GM21381 (cell line): ENCODE measurements at regions not wholly inside any gene's neighbourhood (a gene's known extent, or its start where the extent isn't known, plus 50 kb on each side); places are given as distances from the start of the nearest gene placed in this dataset.

ENCODE experiments used
- ATAC-seq: cut with Tn5 transposase; IDR thresholded peaks from one replicate; pipeline ENCODE4 v1.9.1; 2021; ENCODE audit warnings: mild to moderate bottlenecking, moderate library complexity; ENCODE audit not compliant: unreplicated experiment

DNA sequence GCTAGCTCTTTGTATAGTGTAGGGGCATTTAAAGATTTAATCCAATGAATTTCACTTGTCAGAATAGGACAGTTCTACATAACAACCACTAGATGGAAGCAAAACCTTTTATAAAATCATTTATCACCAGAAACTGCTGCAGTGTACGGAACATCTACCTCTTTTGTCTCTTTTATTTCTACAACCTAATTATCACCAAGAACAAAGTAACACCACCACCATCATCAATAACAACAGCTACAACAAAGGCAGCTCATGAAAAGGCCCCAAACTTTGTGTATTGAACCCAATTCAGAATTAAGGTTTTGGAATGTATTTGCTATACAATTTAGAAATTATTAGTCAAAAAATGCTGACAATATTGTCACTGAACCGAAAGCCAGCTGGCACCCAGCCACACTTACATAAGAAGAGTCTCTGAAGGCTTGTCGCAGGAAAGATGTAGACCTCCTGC lies 260.9 kb upstream of the RPS6KA3 start:
- ATAC-seq, result no peak

GRCh38 chrX:20527041-20527440 lies 260.3 kb upstream of the RPS6KA3 start:
- no peak for ATAC-seq

DNA sequence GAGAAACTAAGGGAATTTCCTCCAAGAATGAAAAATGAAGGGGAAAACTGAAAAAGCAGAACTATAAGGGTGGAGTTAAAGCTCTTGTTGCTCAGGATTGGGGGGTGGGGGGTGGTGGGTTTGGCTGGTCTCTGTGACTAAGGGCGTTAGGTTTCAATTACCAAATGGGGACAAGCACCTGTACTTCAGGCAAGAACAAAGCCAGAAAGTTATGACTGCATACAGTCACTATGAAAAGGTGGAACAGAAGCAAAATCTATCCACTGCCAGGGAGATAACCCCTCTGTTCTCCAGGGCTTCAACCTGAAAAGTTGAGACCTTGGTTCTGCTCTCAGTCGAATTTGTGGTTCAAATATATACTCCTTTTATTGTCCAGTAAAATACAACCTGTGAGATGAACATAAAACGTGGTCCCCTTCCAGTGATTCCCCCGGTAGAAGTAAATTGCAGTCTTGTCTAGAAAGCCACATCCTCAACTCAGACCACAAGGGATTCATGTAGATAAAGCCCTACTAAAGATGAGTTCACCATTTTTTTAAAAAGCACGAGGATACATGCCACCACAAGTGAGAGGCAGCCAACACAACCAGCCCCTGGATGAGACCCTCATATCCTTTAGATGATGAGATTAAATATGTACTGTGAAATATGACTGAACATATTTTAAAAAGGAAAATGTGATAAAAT lies 257.1 kb upstream of the RPS6KA3 start:
- peak; percentile 49 for ATAC-seq

DNA sequence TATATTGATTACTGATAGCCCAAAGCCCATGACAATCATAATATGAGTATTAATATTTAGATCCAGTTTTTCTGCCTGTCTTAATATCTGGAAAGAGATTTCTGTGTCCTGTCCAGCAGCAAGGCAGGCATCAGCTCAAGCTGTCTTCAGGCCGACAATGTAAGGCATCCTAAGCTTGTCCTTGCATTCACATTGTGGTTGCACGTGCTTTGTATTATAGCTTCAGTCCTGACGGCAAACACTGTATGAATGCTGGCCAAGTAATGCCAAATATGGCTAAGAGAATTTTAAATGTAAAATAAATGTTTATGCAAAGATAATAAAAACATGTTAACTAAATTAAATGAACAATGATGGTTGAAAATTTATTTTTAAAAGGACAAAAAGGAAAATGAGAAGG lies 255.7 kb upstream of the RPS6KA3 start:
- no peak for ATAC-seq

DNA sequence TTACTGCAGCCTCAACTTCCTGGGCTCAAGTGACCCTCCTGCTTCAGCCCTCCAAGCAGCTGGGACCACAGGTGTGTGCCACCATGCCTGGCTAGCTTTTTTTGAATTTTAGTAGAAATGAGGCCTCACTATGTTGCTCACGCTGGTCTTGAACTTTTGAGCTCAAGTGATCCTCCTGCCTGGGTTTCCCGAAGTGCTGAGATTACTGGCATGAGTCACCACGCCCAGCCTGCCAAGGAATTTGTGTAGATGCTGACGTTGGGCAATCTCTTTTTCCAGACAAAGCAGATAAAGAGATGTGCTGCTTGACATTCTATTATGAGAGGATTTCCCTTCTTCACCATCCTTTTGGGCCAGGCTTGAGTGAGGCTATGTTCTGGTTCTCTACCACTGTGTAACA lies 254.5 kb upstream of the RPS6KA3 start:
- ATAC-seq, result no peak

GRCh38 chrX:20519826-20520225 lies 253.1 kb upstream of the RPS6KA3 start:
- no peak for ATAC-seq

DNA sequence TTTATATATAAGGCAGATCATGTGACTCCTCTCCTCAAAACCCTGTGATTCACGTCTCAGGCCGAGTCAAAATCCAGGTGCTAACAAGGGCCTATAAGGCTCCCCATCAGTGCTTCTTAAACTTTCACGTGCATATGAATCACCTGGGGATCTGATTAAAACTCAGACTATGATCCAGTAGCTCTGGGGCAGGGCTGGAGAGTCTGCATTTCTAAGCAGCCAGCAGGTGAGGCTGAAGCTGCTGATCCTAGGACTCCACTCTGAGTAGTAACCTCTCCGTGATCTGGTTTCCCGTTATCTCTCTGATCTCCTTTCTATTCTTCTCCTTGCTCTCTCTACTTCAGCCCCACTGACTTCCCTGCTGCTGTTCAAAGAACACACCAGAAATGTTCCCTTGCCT lies 252.4 kb upstream of the RPS6KA3 start:
- no peak for ATAC-seq

DNA sequence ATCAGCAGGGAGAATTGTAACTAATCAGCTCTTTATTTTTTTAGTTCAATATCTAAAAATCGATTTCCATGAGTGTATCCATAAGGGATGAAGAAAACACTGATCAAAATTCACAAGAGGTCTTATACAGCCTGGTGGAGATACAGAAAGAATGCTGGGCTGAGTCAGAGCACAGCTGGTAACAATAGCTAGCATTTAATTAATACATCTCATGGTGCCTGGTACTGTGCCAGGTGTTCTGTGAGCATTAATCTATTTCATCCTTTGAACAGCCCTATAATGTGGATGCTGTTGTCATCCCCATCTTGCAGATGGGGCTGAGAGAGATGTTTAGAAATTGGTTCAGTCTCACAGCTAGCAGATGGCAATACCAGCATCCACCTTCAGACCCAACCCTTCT lies 250.9 kb upstream of the RPS6KA3 start:
- ATAC-seq, result no peak

- peak; percentile 99 for ATAC-seq
Measured at GRCh38 chrX:20515841-20516461, 249.2 kb upstream of the RPS6KA3 start.

- ATAC-seq, result no peak
Measured at GRCh38 chrX:20514358-20514757, 247.6 kb upstream of the RPS6KA3 start.

DNA sequence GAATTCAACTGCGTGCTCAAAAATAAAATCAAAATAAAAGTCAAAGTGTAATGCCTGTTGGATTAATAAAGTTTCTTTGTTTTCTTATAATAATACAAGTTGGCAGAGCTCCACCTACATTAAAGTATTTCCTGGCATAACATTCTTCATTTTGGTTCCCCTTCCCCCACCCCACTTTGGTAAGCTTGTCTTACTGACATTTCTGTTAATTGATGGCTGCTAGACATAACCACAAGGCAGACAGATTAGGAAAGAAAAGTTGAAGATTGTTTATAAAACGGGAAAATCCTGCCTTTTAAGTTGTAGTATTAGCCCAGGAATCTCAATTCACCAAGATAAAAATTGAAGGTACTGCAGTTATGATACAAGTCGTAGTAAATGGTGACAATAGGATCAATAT lies 246.5 kb upstream of the RPS6KA3 start:
- ATAC-seq, result no peak

GRCh38 chrX:20511792-20512191 lies 245.1 kb upstream of the RPS6KA3 start:
- no peak for ATAC-seq

DNA sequence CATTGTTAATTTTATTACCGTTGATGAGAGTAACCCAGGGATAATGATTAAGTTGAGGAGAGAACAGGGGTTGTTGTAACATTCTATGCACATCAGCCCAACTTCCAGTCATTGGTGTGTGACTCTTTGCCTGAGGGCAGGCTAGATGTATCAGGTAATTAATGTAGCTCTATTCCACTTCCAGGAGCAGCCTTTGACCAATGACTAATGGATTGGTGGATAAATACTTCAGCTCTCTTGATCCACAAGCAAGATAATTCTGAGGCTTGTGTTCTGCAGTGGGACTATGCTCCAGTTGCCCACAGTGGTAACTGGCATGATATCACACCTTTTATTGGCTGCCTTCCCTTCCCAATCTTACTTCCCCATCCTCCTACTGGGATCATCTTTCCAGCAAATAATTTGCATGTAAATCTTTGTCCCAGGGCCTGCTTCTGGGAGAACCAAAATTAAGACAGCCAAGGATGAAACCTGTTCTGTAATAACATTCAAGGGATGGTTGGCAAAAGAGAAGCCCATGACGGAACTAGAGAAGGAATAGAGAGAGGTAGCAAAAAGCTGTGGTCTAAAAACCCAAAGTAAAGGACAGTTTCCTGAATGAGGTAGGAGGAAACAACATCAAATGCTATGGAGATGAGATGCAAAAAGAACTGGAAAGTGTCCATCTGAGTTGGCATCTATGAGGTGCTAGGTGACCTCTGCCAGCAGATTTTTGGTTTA lies 241.4 kb upstream of the RPS6KA3 start:
- no peak for ATAC-seq

DNA sequence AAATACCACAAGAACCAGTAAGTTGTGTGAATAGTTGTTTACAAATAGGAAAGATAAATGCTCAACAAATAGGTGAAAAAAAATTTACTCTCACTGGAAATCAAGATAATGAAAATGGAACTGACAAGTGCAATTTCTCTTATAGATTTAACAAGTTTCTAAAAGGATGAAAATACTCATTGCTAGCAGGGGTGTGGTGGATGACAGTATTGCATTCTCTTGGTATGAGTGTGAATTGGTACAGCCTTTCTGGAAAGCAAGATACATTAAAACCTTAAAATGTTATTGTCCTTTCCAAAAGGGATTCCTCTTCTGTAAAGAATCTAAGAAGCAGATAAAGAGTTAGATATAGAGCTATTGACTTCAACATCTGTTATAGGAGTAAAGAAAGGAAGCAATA lies 240.0 kb upstream of the RPS6KA3 start:
- ATAC-seq, result no peak

GRCh38 chrX:20500949-20501348 lies 234.2 kb upstream of the RPS6KA3 start:
- ATAC-seq, result no peak

GRCh38 chrX:20500171-20500865 lies 233.6 kb upstream of the RPS6KA3 start:
- peak; percentile 64 for ATAC-seq

GRCh38 chrX:20499763-20500162 lies 233.1 kb upstream of the RPS6KA3 start:
- no peak for ATAC-seq

DNA sequence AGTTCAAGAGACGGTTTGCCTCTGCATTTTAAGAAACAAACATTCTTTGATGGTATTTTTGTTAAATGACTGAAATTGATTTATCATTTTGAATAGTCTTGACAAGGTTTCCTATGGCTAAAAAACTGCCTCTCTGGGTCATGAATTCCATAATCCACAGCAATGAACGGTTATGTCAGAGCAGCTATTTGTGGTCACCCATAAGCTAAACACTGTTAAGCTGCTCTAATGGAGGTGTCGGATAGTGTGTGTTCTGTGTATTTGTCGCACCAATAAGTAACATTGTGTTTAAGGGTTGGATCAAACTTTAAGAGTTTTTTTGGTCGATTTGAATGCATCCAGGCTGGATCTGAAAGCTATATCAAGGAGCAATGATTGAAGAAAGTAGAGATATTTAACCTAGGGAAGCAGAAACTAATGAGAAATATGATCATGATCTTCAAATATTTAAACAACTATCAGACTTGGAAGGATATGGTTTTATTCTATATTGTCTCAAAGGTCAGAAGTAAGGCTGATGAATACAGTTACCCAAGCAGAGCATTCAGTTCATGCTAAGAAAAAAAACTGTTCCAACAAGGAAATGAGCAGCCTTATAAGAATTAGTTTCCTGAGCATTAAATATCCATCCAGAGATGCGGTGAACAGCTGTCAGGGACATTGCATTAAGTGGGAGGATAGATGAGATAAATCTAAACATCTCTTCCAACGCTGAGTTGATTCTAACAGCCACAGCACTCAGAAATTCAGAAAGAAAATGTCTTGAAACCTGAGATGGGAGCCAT lies 232.3 kb upstream of the RPS6KA3 start:
- no peak for ATAC-seq

DNA sequence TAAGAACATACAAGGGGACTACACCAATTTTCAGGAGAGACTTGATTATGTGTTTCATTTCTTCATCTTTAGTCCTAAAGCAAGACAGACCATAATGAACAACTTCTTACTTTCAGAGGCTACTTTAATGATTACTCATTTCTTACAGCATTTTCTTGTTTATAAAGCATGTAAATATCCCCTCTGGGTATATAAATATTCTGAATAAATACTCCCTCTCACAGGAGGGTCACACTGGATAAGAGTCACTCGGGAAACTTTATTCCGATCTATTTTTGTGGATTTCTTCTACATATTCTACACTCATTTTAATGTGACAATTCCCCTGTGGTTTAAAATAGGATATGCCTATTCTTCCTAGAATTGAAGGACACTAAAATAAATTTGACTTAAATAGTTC lies 228.9 kb upstream of the RPS6KA3 start:
- no peak for ATAC-seq

DNA sequence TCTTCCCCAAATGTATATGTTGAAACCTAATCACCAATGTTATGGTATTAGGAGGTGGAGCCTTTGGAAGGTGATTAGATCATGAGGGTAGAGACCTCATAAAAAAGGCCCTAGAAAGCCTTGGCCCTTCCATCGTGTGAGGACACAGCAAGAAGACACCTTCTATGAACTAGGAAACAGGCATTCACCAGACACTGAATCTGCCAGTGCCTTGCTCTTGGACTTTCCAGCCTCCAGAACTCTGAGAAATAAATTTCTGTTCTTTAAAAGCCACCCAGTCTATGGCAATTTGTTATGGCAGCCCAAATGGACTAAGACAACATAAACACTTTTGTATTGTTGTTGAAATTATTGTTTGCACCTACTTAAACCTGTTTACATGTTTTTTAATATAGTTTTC lies 221.8 kb upstream of the RPS6KA3 start:
- ATAC-seq, result no peak

- no peak for ATAC-seq
Measured at GRCh38 chrX:20487227-20487626, 220.5 kb upstream of the RPS6KA3 start.
